Ascending aorta (tissue), 2 donors: ENCODE measurements at regions not wholly inside any gene's neighbourhood (a gene's known extent, or its start where the extent isn't known, plus 50 kb on each side); places are given as distances from the start of the nearest gene placed in this dataset.
A peak's percentile ranks its signal among the peaks of the same experiment; 100 is the strongest.

Experiments
- DNase-seq, 2 donors: peaks; one replicate each; pipeline ENCODE4 v3.0.0-alpha.2; 2019; ENCODE audit warnings: low spot score in 2 of 2
- H3K27ac ChIP-seq, 2 donors: fragments of 200-600 bp; sonication (generic); one replicate each; pipeline ENCODE4 v1.5.1; 2016 to 2017; ENCODE audit warnings: mild to moderate bottlenecking in 1 of 2
- H3K27me3 ChIP-seq: fragments of 200-600 bp; sonication (generic); one replicate; pipeline ENCODE4 v1.5.1; 2017
- H3K36me3 ChIP-seq, 2 donors: fragments of 200-600 bp; sonication (generic); one replicate each; pipeline ENCODE4 v1.5.1; 2016
- H3K4me1 ChIP-seq, 2 donors: fragments of 200-600 bp; sonication (generic); one replicate each; pipeline ENCODE4 v1.5.1; 2016 to 2017; ENCODE audit warnings: mild to moderate bottlenecking in 1 of 2
- H3K4me3 ChIP-seq, 2 donors: fragments of 200-600 bp; sonication (generic); one replicate each; pipeline ENCODE4 v1.5.1; 2016 to 2017; ENCODE audit warnings: mild to moderate bottlenecking in 1 of 2
- H3K9me3 ChIP-seq, 2 donors: fragments of 200-600 bp; sonication (generic); one replicate each; pipeline ENCODE4 v1.5.1; 2016
- intact Hi-C: fragments of 100-400 bp; cut with DNase I; formaldehyde crosslinking; loops from one replicate; pipeline ENCODE4 v1.15.1; 2023
- TF ChIP-seq, protein P1 (sequence below), 3 experiments: fragments of 200-600 bp in 2 of 3; fragments of 450-650 bp in 1 of 3; sonication (generic) in 2 of 3; IDR thresholded peaks; one replicate each; pipeline ENCODE4 v1.5.1; 2016 to 2019; ENCODE audit warnings: antibody characterized with exemption in 3 of 3, mild to moderate bottlenecking in 1 of 3, moderate library complexity in 1 of 3

DNA sequence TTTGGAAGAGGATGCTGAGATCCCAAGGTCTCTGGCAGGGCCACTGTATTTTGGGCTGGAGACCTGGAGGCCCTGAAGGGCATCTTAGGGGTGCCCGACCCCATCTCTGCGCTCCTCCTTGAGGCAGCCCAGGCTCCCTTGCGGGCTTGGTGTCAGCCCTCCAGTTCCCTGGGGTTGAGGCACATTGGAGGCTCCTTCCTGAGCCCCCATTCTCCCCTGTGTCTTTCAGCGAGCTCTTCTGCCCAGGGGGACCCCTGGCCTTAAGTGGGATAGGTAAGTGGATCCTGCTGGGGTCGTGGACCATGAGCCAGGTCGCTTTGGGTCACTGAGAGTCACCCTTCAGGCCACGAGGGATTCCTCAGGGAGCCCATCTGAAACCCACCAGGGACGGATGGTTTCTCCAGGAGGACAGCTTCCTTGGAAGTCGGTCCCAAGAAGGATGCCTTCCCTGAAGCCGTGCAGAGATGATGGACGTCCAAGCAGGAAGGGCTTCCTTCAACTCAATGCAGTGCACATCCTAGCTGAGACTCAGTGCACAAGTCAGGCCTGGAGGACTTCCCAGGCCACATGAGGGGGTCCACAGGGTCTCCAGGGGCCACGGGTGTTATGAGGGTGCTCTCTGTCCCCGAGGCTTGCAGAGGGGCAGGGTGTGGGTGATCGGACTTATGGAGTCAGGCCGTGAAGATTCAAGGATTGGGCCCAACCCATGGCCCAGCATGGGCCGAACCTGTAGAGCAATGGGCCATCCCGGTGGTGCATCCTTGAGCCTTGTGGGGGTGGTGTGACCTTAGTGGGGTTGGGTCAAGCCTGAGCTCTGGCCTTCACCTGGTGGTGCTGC lies 224.3 kb downstream of the SNRPN start:
- Histone ChIP-seq H3K9me3 (peaks cover 10 to 16% of the 10 kb centered on the region in 2 donors), H3K36me3 (no peaks in the 10 kb centered on the region), H3K27me3 (no peaks in the 10 kb centered on the region), H3K4me1 (no peaks in the 10 kb centered on the region), H3K27ac (no peak overlapping the region), H3K4me3 (no peak overlapping the region)
- intact Hi-C loops, result no loop called here
- TF ChIP-seq, protein P1, sequence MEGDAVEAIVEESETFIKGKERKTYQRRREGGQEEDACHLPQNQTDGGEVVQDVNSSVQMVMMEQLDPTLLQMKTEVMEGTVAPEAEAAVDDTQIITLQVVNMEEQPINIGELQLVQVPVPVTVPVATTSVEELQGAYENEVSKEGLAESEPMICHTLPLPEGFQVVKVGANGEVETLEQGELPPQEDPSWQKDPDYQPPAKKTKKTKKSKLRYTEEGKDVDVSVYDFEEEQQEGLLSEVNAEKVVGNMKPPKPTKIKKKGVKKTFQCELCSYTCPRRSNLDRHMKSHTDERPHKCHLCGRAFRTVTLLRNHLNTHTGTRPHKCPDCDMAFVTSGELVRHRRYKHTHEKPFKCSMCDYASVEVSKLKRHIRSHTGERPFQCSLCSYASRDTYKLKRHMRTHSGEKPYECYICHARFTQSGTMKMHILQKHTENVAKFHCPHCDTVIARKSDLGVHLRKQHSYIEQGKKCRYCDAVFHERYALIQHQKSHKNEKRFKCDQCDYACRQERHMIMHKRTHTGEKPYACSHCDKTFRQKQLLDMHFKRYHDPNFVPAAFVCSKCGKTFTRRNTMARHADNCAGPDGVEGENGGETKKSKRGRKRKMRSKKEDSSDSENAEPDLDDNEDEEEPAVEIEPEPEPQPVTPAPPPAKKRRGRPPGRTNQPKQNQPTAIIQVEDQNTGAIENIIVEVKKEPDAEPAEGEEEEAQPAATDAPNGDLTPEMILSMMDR (IDR thresholded peaks at IDR 0.05), result no peak
- DNase-seq, result peak; percentile 7 to 37

DNA sequence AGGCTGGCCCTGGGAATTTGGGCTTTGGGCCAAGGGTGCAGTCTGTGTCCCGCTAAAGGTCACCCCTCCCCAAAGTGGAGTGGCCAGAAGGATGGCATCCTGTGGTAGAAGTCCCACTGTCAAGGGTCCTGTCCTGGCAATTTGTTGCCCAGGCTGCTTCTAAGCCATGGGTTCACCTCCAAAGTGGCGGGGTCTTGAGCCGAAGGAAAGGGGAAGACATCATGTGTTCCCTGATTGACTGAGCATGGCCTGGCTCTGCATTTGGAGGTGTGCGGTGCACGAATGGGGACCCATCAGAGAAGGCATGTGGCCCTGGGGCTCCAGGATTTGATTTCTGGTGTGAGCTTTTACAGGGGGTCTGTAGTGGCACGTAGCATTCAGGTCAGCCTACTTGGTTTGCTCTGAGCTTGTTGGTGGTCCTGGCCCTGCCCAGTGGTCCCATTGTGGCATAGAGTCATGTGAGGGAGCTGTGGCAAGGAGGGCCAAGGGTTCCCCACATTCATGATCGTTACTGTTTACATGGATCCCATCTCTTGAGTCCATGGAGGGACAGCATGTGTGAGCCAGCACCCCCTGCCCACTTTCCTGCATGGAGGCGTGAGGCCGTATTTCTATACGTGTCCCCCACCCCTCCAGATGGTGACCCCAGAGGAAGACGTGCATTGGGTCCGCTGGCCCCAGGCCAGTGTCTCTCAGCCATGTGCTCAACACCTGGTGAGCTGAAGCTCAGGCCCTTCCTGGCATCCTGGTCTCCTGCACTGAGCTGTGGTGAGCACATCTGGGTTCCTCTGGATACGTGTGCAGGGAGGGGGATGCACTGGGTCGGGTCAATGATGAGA lies 225.1 kb downstream of the SNRPN start:
- H3K9me3 ChIP-seq, result peaks cover 2 to 8% of the 10 kb centered on the region in 2 donors
- DNase-seq, result peak in 1 of 2 donors; percentile 46
- no peak overlapping the region for H3K4me3 ChIP-seq
- TF ChIP-seq, protein P1 (IDR thresholded peaks at IDR 0.05), result no peak
- no peaks in the 10 kb centered on the region for H3K36me3 ChIP-seq
- H3K27ac ChIP-seq, result no peak overlapping the region
- H3K27me3 ChIP-seq, result no peaks in the 10 kb centered on the region
- no peaks in the 10 kb centered on the region for H3K4me1 ChIP-seq
- intact Hi-C loops, result no loop called here

DNA sequence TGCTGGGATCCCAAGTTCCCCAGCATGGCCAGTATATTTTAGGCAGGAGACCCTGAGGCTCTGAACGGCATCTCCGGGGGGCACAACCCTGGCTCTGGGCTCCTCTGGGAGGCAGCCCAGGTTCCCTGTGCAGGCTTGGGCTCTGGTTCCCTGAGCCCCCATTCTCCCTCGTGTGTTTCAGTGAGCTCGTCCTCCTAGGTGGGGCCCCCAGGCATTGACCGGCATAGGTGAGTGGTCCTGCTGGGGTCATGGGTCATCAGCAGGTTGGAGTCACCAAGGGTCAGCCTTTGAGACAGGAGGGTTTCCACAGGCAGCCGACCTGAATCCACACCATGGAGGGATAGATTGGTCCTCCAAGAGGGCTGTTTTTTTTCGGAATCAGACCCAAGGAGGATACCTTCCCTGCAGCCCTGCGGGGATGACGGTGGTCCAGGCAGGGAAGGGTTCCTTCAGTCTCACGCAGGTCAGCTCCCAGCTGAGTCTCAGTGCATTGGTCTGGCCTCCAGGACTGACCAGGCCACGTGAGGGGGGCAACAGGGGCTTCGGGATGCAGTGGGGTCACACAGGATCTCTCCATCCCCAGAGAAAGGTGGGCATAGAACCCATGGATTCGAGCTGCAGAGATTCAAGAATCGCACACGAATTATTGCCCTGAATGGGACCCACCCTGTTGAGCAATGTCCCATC lies 226.0 kb downstream of the SNRPN start:
- intact Hi-C loops, result no loop called here
- no peak for DNase-seq
- Histone ChIP-seq H3K4me1 (no peaks in the 10 kb centered on the region), H3K27me3 (no peaks in the 10 kb centered on the region), H3K27ac (no peak overlapping the region), H3K36me3 (no peaks in the 10 kb centered on the region), H3K9me3 (peaks cover 0 to 7% of the 10 kb centered on the region in 2 donors), H3K4me3 (no peak overlapping the region)
- TF ChIP-seq, protein P1 (IDR thresholded peaks at IDR 0.05), result no peak

DNA sequence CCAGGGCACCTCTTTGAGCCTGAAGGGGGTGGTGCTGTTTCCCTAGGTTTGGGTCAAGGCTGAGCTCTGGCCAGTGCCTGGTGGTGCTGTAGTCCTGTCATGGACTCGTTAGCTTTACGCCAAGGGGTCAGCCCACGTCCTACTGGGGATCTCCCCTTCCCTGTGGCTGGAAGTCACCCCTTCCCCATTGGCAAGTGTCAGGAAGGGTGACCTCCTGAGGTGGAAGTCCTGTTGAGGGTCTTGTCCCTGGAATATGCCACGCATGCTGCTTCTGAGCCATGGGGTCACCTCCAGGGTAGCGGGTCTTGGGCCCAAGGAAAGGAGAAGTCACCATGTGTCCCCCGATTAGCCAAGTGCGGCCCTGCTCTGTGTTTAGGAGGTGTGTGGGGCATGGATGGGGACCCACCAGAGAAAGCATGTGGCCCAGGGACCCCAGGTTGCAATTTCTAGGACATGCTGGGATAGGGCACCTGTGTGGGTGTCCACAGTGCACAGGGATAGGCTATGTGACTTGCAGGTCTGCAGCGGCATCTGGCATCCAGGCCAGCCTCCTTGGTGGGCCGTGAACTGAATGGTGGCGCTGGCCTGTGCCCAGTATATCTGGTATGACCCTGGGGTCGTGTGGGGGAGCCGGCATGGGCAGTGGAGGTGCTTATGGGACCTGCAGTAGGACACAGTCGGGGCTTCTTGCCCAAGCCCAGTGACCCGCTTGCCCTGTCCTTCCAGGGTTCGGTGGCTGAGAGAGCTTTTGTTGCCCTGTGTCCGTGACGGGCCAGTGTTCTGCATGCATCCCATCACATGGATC lies 226.7 kb downstream of the SNRPN start:
- peaks cover 0 to 7% of the 10 kb centered on the region in 2 donors for H3K9me3 ChIP-seq

More for the DNA sequence above, 226.7 kb downstream of the SNRPN start:
- DNase-seq, result peak; percentile 3 to 59
- Histone ChIP-seq H3K4me1 (no peaks in the 10 kb centered on the region), H3K4me3 (no peak overlapping the region), H3K27me3 (no peaks in the 10 kb centered on the region), H3K27ac (no peak overlapping the region), H3K36me3 (no peaks in the 10 kb centered on the region)
- intact Hi-C loops, result no loop called here
- TF ChIP-seq, protein P1 (IDR thresholded peaks at IDR 0.05), result no peak
